ENCODE measurements at regions not wholly inside any gene's neighbourhood (a gene's known extent, or its start where the extent isn't known, plus 50 kb on each side); places are given as distances from the start of the nearest gene placed in this dataset.
"Not testable (repeated sequence)": the region's sequence is repeated elsewhere in the genome, so short reads cannot be mapped to it uniquely, and the experiment has no call there.

DNA sequence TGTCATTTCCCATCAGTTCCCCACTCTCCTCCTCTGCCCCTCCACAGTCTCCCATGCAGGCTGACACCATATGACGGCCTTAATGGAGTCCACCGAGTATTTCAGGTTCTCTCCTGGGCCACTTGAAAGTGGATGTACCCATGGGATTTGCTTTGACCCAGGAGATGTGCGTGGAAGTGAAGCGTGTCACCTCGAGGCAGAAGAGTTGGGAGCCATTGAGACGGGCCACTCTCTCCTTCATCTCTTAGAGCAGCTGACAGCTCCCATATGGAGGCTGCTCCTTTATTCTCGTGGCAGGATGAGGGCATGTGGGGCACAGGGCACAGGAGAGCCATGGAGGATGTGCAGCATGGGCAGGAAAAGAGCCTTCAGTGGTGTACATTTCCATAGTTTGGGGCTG is 144.7 kb upstream of the CRYM start:
- not testable (repeated sequence) for DNase-seq (ENCODE audit: low spot score)

DNA sequence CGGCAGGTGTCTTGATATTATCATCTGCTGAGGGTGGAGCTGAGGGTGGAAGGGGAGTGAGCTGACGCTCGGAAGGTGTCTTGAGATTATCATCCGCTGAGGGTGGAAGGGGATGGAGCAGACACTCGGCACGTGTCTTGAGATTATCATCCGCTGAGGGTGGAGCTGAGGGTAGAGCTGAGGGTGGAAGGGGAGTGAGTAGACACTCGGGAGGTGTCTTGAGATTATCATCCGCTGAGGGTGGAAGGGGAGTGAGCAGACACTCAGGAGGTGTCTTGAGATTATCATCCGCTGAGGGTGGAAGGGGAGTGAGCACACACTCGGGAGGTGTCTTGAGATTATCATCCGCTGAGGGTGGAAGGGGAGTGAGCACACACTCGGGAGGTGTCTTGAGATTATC is 126.6 kb upstream of the CRYM start:
- not testable (repeated sequence) for DNase-seq (ENCODE audit: low spot score)

DNA sequence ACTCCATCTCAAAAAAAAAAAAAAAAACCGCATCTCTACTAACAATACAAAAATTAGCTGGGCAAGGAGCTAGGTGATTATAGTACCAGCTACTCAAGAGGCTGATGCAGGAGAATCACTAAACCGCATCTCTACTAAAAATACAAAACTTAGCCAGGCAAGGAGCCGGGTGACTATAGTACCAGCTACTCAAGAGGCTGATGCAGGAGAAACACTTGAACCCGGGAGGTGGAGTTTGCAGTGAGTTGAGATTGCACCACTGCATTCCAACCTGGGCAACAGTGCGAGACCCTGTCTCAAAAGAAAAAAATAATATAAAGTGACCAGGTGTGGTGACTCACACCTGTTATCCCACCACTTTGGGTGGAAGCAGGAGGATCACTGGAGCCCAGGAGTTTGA is 119.8 kb upstream of the CRYM start:
- DNase-seq (ENCODE audit: low spot score) = not testable (repeated sequence)

DNA sequence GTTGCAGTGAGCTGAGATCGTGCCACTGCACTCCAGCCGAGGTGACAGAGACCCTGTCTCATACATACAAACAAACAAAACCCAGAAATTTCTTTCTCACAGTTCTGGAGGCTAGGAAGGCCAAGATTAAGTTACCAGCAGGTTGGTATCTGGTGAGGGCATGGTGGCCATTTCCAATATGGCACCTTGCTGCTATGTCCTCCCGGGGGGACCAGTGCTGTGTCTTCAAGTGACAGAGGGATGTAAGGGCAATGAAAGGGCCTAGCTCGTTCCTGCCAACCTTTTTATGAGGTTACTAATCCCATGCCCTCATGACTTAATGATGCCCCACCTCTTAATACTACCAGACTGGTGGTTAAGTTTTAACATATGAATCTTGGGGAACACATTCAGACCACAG is 118.5 kb upstream of the CRYM start:
- not testable (repeated sequence) for DNase-seq (ENCODE audit: low spot score)

DNA sequence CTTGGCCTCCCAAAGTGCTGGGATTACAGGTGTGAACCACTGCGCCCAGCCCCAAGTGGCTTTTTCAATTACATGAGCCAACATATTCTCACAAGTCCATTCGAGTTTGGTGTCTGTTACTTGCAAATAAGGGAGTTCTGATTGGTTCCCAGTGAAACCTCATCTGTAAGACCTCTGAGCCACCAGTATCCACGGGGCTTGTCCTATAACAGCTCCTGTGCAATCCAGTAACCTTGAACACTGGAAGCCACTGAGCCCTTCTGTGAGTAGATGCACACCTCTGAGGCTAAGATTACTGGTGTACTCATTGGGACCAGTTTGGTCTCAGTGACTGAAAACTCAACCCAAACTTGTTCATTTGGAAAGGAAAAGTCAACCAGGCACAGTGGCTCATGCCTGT is 112.5 kb upstream of the CRYM start:
- DNase-seq (ENCODE audit: low spot score) = not testable (repeated sequence)

DNA sequence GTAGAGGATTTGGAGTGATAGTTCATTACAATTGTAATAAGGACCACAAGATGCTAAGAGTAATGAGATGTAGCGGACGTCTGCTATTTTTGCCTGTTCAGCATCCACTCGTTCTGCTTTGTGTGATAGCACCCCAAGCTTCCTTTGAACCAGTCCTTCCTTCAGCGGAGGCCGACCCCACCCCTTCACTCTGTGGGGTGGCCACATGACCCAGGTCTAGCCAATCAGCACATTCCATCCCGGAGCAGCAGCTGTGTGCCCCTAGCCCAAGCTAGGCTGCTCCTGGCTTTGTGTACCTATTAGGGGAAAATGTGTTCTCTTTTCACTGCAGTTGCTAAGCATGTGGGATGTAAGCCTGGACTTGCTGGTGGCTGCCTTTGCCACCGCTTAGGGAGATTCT is 111.8 kb upstream of the CRYM start:
- not testable (repeated sequence) for DNase-seq (ENCODE audit: low spot score)

DNA sequence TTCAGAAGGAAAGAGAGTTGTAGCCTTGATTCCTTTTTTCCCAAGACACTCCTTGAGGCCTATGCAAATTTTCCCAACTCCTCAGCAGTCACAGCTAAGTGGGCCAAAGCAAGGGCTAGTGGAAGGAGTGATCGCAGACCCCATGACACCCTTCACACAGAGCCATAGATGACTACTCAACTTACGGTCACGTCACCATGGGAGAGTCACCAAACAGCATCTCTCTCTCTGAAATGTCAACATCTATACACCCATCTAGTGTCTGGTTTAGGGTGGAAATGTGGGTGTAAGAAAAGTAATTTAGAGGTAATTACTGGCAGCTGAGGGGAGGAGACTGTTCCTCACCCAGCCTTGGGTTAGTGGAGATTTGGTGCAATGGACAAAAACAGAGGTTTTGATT is 109.7 kb upstream of the CRYM start:
- DNase-seq (ENCODE audit: low spot score) = not testable (repeated sequence)

DNA sequence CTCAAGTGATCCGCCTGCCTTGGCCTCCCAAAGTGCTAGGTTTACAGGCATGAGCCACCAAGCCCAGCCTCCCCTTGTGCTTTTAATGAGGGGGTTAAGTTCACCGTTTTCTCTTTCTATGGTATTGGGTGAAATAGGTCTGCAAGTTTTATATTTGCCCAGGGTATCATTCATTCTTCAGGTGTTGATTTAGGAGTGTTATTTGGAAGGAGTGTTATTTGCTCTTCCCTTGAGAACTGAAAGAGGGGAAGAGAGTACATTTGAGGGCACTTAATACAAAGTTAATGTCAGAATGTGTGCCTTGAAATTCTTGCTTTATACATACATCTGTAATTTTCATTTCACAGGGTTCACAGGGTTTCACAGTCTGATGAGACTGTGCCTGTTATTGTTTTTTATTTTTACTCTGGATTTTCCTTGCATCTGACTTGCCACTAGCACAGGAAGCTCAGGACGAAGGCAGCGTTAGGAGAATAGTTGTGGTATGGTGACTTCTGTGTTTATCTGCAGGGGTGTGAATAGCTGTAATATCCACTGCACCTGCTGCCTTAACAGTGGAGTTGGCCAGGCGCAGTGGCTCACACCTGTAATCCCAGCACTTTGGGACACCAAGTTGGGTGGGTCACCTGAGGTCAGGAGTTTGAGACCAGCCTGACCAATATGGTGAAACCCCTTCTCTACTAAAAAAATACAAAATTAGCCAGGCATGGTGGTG is 108.3 kb upstream of the CRYM start:
- not testable (repeated sequence) for DNase-seq (ENCODE audit: low spot score)

DNA sequence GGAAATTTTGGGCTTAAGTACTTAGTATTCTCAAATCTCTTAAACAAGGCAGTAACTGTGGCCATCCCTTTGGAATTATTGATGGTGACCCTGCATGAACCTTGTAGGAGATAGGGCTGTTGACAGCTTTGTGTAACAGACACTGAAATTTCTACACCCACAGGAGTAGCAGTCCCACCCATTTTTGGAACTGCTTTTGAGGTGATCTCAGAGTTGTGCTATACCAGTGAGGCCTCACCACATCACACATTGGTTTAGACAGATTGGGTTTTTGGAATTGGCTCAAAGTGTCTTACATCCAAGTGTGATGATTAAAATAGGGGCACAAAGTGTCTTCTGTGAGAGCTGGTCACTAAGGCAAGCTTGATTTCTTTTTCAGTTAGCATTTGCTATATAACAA is 105.6 kb upstream of the CRYM start:
- not testable (repeated sequence) for DNase-seq (ENCODE audit: low spot score)

DNA sequence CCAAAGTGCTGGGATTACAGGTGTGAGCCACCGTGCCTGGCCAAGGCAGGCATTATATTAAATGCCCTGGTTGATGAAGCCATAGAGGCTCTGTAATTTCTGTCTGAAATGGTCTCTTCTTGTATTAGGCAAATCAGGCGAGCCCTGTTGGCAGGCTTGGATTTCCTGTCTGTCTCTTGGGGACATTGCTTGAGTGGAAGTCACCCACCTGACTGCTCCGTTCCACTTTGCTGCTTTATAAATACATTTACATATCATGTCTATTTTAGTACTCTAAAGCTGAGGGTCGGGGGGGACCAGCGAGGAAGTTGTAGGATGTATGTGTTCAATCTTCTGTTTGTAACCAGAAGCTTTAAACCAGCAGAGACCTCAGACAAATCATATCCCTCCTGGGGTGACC is 101.6 kb upstream of the CRYM start:
- DNase-seq (ENCODE audit: low spot score) = not testable (repeated sequence)

DNA sequence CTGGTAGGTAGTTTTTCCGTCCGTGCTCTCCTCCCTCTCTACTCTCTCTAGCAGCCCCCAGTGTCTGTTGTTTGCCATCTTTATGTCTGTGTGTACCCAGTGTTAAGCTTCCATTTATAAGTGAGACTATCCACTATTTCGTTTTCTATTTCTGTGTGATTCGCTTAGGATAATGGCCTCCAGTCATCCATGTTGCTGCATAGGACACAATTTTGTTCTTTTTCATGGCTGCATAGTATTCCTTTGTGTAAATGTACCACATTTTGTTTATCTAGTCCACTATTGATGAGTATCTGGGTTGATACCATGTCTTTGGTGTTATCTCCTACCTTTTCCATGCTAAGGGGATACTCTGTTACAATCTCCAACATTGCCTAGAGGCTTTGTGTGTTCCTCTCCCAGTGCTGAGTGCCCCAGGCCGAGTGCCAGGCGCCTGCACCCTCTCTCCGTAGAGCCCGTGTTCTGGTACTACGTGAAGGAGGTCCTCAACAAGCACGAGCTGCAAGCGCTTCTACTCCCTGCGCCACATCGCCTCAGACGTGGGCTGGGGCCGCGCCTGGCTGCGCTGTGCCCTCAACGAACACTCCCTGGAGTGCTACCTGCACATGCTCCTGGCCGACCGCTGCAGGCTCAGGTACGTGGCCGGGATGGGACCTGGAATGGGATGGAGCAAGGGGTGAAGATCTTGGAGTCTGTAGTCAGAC is 98.3 kb upstream of the CRYM start:
- not testable (repeated sequence) for DNase-seq (ENCODE audit: low spot score)

DNA sequence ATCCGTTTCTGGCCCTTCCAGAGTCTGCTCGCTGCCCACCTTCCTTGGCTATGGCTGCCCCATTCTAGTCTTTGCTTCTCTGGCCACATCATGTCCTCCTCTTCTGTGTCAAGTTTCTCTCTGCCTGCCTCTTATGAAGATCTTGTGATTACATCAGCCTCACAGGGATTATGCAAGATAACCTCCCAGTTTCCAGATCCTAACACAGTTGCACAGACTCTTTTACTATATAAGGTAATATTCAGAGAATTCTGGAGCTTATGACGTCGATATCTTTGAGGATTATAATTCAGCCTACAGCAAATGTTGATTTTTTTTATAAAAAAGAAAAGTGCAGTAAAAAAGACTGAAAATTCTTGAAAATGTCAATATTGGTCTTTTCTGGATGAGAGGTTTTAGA is 97.2 kb upstream of the CRYM start:
- not testable (repeated sequence) for DNase-seq (ENCODE audit: low spot score)

DNA sequence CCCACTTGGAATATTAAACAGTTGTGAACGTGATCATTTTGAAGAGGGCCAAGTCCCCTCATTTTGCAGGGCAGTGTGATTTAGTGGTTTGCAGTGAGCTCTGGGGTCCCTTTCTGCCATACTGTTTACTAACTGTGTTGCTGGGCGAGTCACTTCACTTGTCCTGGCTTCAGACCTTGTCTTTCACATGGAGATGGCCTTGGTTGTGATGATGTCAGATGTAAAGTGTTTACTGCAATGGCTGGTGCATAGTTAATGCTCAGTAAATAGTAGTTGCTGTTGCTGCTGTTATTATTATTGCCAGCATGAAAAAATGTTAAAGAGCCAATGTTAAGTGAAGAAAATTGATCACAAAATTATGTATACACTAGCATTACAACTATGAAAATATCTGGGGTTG is 95.4 kb upstream of the CRYM start:
- DNase-seq (ENCODE audit: low spot score) = not testable (repeated sequence)

DNA sequence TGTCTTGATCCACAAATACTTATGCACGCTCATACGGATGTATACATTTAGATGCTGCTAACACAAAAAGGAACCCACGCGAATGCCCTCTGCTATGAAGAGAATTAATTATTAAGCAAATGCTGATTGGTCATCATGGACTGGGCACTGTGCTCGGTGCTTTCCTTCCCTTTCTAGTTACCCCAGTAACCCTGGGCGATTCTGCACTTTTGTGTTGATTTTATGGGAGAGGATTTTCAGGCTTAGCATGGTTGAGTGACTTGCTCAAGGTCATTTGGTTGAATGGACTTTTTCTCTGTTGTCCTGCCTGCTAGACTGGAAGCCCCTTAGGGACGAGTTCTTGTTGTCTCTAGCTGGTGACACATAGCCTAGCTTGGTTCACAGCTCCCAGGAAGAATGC is 94.8 kb upstream of the CRYM start:
- not testable (repeated sequence) for DNase-seq (ENCODE audit: low spot score)

DNA sequence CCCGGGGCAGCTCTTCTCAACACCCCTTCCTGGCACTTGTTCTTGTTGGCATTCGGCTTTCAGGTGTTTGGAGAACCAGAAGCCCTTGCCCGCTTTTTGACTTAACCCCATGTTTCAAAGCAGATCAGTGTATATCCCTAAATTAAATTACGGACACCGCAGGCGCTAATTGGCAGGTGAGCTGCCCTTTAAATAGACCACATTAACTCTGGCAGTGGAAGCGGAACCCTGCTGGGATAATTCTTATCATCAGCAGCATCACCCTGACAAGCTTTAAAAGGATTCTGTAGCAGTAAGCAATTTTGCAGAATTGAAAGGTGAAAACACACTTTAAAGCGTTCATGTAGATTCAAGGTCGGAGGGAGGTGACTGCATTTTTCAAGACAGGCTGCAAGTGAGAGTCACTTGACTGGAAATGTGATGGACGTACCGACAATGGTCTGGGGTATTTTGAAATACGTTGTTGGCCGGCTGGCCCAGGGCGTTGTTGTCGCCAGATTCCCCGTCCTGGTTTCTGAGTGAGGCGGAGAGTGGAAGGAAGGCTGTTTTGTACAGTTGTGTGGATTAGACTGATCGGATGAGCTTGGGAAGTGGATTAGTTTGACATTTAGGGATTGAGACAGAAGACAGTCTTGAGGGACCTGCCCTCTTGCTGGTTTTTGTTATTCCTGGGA is 94.2 kb upstream of the CRYM start:
- not testable (repeated sequence) for DNase-seq (ENCODE audit: low spot score)

DNA sequence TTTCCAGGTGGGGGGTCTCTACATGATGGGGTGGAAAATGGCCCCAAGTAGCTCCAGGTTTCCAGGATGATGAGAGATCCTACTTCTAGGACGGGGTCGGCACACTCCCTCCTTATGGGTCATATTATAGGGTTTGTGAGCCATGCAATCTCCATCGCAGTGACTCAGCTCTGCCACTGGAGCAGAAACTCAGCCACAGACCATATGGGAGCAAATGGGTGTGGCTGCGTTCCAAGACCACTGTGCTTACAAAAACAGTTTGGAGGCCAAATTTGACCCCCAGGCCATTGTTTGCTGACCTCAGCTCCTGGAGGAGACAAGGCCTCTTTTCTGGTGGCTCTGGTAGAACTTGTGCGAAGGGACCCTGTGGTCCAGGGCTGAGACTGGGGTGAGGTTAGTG is 92.7 kb upstream of the CRYM start:
- not testable (repeated sequence) for DNase-seq (ENCODE audit: low spot score)

DNA sequence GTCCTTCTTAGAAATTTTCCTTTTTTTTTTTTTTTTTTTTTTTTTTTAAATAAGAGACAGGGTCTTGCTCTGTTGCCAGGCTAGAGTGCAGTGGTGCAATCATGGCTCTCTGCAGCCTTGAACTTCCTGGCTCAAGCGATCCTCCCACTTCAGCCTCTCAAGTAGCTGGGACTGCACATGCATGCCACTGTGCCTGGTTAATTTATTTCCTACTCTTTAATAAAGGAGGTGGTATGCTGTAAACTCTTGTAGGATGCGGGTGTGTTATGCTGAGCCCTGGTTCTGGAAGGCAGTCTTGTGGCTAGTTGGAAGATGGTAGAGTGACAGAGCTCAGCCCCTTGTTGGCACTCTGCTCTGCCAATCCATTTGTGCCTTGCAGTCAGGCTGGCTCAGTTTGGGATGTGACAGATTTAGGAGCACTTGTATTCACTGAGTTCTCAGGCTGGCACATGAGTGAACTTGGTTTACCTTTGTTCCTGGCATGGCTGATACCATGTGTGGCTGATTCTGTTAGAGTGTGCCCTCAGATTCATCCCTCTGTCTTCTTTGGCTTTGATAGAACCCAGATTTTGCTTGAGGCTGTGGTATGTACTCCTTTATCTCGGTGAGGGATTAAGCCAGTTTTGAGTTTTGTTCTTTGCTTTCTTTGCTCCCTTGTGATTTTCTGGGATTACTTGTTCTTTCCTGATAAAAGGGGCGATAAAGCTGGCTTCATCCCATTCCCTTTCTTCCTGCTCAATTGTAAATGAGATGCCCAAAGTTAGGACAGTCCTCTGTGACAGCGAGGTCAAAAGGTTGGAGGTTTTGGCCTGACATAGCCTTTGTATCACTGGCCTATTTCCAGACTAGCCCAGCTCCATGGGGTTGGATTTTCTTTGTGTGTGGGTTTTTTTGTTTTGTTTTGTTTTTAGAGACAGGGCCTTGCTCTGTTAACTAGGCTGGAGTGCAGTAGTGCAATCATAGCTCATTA is 91.2 kb upstream of the CRYM start:
- not testable (repeated sequence) for DNase-seq (ENCODE audit: low spot score)

DNA sequence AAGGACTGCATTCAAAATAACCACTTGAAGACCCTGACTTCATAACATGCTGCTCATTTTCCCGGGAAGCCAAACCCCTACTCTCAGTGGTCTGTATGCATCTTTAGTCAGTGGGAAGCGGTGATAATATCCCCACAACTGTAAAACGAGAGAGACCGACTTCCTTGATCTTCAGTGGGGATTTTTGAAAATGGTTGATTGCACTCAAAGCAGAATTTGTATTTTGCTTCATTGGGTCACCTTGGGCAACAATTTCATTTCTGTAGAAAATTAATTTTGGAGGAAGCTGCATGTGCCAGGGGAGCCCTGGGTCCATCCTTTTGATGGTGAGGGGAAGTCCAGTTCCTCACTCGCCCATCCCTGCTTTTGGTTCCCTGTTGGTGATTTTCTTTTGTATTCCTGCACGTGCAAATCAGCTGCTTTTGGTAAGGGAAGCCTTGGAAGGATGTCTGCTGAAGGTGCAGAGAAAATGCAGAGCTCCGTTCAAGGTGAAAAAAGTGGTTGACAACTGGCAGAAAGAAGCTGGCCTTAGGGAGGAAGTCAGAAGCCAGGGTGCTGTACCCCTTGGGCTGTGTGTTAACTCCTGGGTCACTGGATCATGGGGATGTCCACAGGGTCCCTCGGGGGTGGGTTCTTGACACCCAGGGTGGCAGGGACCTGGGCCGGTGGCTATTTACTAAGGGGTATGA is 89.8 kb upstream of the CRYM start:
- not testable (repeated sequence) for DNase-seq (ENCODE audit: low spot score)

DNA sequence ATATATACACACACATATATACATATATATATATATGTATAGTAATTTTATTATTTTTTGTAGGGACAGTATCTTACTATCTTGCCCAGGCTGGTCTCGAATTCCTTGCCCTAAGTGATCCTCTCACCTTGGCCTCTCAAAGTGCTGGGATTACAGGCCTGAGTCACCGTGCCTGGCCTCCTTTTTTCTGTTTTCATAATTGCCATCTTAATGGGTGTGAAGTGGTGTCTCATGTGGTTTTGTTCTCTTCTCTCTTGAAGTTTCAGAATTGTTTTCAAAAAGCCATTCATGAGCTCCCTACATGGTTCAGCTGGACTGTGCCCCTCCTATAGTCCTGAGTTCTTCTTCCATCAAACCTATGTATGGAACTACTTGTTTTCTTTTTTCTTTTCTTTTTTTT is 88.9 kb upstream of the CRYM start:
- DNase-seq (ENCODE audit: low spot score) = not testable (repeated sequence)

DNA sequence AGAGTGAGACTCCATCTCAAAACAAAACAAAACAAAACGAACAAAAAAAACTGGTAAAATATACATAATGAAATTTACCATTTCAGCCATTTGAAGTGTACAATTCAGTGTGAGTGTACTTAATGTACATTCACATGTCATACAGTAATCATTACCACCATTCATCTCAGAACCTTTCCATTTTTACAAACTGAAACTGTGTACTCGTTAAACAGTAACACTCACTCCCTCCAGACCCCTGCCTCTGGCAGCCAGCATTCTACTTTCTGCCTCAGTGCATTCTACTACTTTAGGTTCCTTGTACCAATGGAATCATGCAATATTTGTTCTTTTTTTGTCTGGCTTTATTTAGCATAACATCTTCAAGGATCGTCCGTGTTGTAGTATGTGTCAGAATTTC is 87.5 kb upstream of the CRYM start:
- not testable (repeated sequence) for DNase-seq (ENCODE audit: low spot score)

All from SK-N-DZ (cell line).